PC-9 (cell line): ENCODE measurements at regions not wholly inside any gene's neighbourhood (a gene's known extent, or its start where the extent isn't known, plus 50 kb on each side); places are given as distances from the start of the nearest gene placed in this dataset.
A peak's percentile ranks its signal among the peaks of the same experiment; 100 is the strongest.

Experiments used
- BruUV-seq: library from RNA; stranded (reverse); fragments of 400-500 nt; replicated peaks from 2 replicates; lab custom pipeline; 2021; lab: Mats Ljungman, UMichigan
- CTCF ChIA-PET: fragments of 300-600 bp; sonication (Branson Sonifier 250); formaldehyde crosslinking; loops from one replicate; lab custom pipeline; 2022; ENCODE audit warnings: antibody characterized with exemption; lab: Charles Lee
- POLR2A ChIA-PET: fragments of 300-600 bp; sonication (Branson Sonifier 250); formaldehyde crosslinking; loops from one replicate; lab custom pipeline; 2022; ENCODE audit warnings: antibody characterized with exemption; ENCODE audit not compliant: unreplicated experiment; lab: Charles Lee
- DNase-seq, 2 experiments: peaks; one replicate each; pipeline versions ENCODE4 v3.0.0 to v3.0.0-alpha.2; 2015 to 2022; ENCODE audit warnings: mixed read lengths in 1 of 2
- H2AFZ ChIP-seq: fragments of 200-600 bp; sonication (generic); 2 replicates; pipeline ENCODE4 v1.8.1; 2017; ENCODE audit warnings: antibody characterized with exemption
- H3F3A ChIP-seq: fragments of 200-600 bp; sonication (generic); 2 replicates; pipeline ENCODE4 v1.8.1; 2017; ENCODE audit warnings: antibody characterized with exemption, mild to moderate bottlenecking, low read depth; ENCODE audit not compliant: insufficient read depth
- H3K27ac ChIP-seq: fragments of 200-600 bp; sonication (generic); 2 replicates; pipeline ENCODE4 v1.6.1; 2016; ENCODE audit warnings: mixed run types
- H3K27me3 ChIP-seq: fragments of 200-600 bp; sonication (generic); 2 replicates; pipeline ENCODE4 v1.6.1; 2016; ENCODE audit warnings: low read depth, mixed run types; ENCODE audit not compliant: insufficient read depth
- H3K36me3 ChIP-seq: fragments of 200-600 bp; sonication (generic); 2 replicates; pipeline ENCODE4 v1.6.1; 2016; ENCODE audit warnings: low read depth, mixed run types
- H3K4me1 ChIP-seq: fragments of 200-600 bp; sonication (generic); replicated peaks from 2 replicates; pipeline ENCODE4 v1.6.1; 2016; ENCODE audit warnings: mixed run types; ENCODE audit not compliant: insufficient read depth
- H3K4me2 ChIP-seq: fragments of 200-600 bp; sonication (generic); 2 replicates; pipeline ENCODE4 v1.6.1; 2017; ENCODE audit warnings: mixed run types
- H3K4me3 ChIP-seq: fragments of 200-600 bp; sonication (generic); 2 replicates; pipeline ENCODE4 v1.6.1; 2016; ENCODE audit warnings: mixed run types
- H3K79me2 ChIP-seq: fragments of 200-600 bp; sonication (generic); 2 replicates; pipeline ENCODE4 v1.6.1; 2017; ENCODE audit warnings: low read depth, mixed run types
- H3K9me2 ChIP-seq: fragments of 200-600 bp; sonication (generic); 2 replicates; pipeline ENCODE4 v1.8.1; 2017; ENCODE audit warnings: mild to moderate bottlenecking; ENCODE audit not compliant: insufficient read depth
- H3K9me3 ChIP-seq: fragments of 200-600 bp; sonication (generic); 2 replicates; pipeline ENCODE4 v1.8.1; 2016; ENCODE audit warnings: low read depth; ENCODE audit not compliant: insufficient read depth
- H4K20me1 ChIP-seq: fragments of 200-600 bp; sonication (generic); 2 replicates; pipeline ENCODE4 v1.8.1; 2017; ENCODE audit not compliant: insufficient read depth
- EZH2 ChIP-seq: fragments of 200-600 bp; sonication (generic); IDR thresholded peaks from 2 replicates; pipeline ENCODE4 v1.8.0; 2017; ENCODE audit warnings: antibody characterized with exemption, low read depth
- intact Hi-C: fragments of 100-400 bp; cut with micrococcal nuclease; formaldehyde crosslinking; loops from one replicate; pipeline ENCODE4 v1.10.0; 2022; ENCODE audit not compliant: unreplicated experiment
- TF ChIP-seq, protein P1 (sequence below): fragments of 200-600 bp; sonication (generic); conservative IDR thresholded peaks from 2 replicates; pipeline ENCODE4 v1.6.1; 2017; ENCODE audit warnings: mixed run types, antibody characterized with exemption, mild to moderate bottlenecking, moderate library complexity

GRCh38 chr18:73831688-73832087 lies 315.9 kb downstream of the FBXO15 start:
- no peaks in the 10 kb centered on the region for H3K9me3 ChIP-seq
- H3K36me3 ChIP-seq, result no peaks in the 10 kb centered on the region
- no peak for TF ChIP-seq EZH2
- TF ChIP-seq, protein P1, sequence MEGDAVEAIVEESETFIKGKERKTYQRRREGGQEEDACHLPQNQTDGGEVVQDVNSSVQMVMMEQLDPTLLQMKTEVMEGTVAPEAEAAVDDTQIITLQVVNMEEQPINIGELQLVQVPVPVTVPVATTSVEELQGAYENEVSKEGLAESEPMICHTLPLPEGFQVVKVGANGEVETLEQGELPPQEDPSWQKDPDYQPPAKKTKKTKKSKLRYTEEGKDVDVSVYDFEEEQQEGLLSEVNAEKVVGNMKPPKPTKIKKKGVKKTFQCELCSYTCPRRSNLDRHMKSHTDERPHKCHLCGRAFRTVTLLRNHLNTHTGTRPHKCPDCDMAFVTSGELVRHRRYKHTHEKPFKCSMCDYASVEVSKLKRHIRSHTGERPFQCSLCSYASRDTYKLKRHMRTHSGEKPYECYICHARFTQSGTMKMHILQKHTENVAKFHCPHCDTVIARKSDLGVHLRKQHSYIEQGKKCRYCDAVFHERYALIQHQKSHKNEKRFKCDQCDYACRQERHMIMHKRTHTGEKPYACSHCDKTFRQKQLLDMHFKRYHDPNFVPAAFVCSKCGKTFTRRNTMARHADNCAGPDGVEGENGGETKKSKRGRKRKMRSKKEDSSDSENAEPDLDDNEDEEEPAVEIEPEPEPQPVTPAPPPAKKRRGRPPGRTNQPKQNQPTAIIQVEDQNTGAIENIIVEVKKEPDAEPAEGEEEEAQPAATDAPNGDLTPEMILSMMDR, result no peak
- H3K9me2 ChIP-seq, result no peaks in the 10 kb centered on the region
- no peaks in the 10 kb centered on the region for H3K4me1 ChIP-seq
- no peak overlapping the region for H2AFZ ChIP-seq
- H3F3A ChIP-seq, result no peaks in the 10 kb centered on the region
- no peaks in the 10 kb centered on the region for H3K27me3 ChIP-seq
- no peak overlapping the region for H3K27ac ChIP-seq
- POLR2A ChIA-PET, result no interaction called here
- H4K20me1 ChIP-seq, result no peaks in the 10 kb centered on the region
- BruUV-seq, result no TSS peak
- CTCF ChIA-PET, result no interaction called here
- H3K4me3 ChIP-seq, result no peak overlapping the region
- intact Hi-C loops, result no loop called here
- H3K79me2 ChIP-seq, result no peaks in the 10 kb centered on the region
- no peak for DNase-seq
- no peak overlapping the region for H3K4me2 ChIP-seq

DNA sequence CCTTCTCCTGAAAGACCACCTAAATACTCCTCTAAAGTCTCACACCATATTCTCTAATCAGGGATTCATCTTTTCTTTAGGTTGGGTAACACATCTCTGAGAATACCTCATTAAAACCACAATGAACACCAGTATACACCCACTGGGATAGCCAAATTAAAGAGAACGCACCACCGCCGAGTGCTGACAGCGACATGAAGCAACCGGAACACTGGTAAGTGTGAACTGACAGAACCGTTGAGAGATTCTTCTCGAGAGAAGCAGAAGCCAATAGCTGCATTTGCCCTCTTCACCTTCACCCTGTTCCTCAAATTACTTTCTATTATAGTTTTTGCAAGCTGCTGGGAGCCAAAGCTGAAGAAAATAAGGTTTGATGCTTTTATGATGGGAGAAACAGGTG lies 318.5 kb downstream of the FBXO15 start:
- no peak overlapping the region for H3K4me3 ChIP-seq
- no peaks in the 10 kb centered on the region for H3K79me2 ChIP-seq
- DNase-seq, result no peak
- H3K27me3 ChIP-seq, result no peaks in the 10 kb centered on the region
- H3K4me2 ChIP-seq, result no peak overlapping the region
- no peaks in the 10 kb centered on the region for H3F3A ChIP-seq
- TF ChIP-seq, protein P1, result no peak
- no peak for TF ChIP-seq EZH2
- no peak overlapping the region for H3K27ac ChIP-seq
- intact Hi-C loops, result no loop called here
- POLR2A ChIA-PET, result no interaction called here
- H3K36me3 ChIP-seq, result no peaks in the 10 kb centered on the region
- no peaks in the 10 kb centered on the region for H4K20me1 ChIP-seq
- CTCF ChIA-PET, result no interaction called here
- no peaks in the 10 kb centered on the region for H3K9me2 ChIP-seq
- H3K9me3 ChIP-seq, result no peaks in the 10 kb centered on the region
- H3K4me1 ChIP-seq, result no peaks in the 10 kb centered on the region
- BruUV-seq, result no TSS peak
- no peak overlapping the region for H2AFZ ChIP-seq

GRCh38 chr18:73827801-73828200 lies 319.8 kb downstream of the FBXO15 start:
- ChIA-PET CTCF (no interaction called here), POLR2A (no interaction called here)
- no peak overlapping the region for H3K27ac ChIP-seq
- H3F3A ChIP-seq, result no peaks in the 10 kb centered on the region
- H3K9me3 ChIP-seq, result no peaks in the 10 kb centered on the region
- H3K27me3 ChIP-seq, result no peaks in the 10 kb centered on the region
- DNase-seq, result no peak
- no peaks in the 10 kb centered on the region for H3K4me1 ChIP-seq
- no peak overlapping the region for H3K4me3 ChIP-seq
- no TSS peak for BruUV-seq
- no peaks in the 10 kb centered on the region for H3K9me2 ChIP-seq
- H2AFZ ChIP-seq, result 0 out of 2 replicates have a peak overlapping the region, but pooled peaks have one; percentile 40
- TF ChIP-seq, protein P1, result no peak
- no peak for TF ChIP-seq EZH2
- peak overlapping the region; percentile 37; the same call in 1 of the 2 replicates for H3K4me2 ChIP-seq
- intact Hi-C loops, result no loop called here
- no peaks in the 10 kb centered on the region for H4K20me1 ChIP-seq
- H3K36me3 ChIP-seq, result no peaks in the 10 kb centered on the region
- no peaks in the 10 kb centered on the region for H3K79me2 ChIP-seq
